Fibroblast of peridontal ligament (primary cell): ENCODE measurements at regions not wholly inside any gene's neighbourhood (a gene's known extent, or its start where the extent isn't known, plus 50 kb on each side); places are given as distances from the start of the nearest gene placed in this dataset.
"Not testable (repeated sequence)": the region's sequence is repeated elsewhere in the genome, so short reads cannot be mapped to it uniquely, and the experiment has no call there.

Experiments used
- DNase-seq: peaks from one replicate; pipeline ENCODE4 v3.0.0-alpha.2; 2010; ENCODE audit errors: extremely low read depth

DNA sequence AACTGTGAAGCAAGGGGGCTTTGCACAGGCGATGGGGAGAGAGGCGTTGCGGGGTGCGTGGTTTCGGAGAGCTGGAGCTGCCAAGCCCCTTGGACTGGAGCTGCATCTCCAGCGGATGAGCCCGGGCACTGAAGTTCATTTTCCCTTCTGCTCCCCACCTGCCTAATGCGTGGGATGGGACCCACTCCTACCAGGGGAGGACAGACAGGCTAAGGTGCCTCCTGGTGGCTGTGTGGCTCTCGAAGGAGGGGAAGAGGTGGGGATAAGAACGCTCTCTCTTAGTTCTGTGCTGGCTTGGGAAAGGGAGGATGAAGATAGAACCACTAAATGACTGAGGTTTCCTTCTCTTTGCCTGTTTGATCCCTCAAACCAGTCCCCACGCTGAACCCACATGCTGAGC is 177.6 kb upstream of the PITRM1 start:
- DNase-seq: no peak

- no peak for DNase-seq
Measured at GRCh38 chr10:3348564-3348963, 176.0 kb upstream of the PITRM1 start.

- no peak for DNase-seq
Measured at GRCh38 chr10:3347413-3348182, 175.0 kb upstream of the PITRM1 start.

GRCh38 chr10:3346851-3347250 is 174.3 kb upstream of the PITRM1 start:
- no peak for DNase-seq

DNA sequence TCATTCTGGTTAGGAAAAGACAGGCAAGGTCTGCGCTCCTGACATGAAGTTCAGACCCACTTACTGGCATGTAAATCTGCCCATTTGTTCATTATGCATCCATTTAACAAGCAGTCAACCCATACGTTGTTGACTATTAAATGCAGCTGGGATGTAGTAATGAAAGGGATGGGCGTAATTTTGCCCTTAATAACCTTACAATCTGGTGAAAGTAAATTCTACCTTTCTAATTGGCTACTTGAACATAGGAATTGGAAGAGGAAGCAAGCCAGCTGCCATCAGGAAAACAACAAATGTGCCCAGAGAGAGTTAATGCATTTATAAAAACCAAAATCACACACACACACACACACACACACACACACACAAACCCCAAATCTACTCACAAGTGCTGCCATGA is 170.2 kb upstream of the PITRM1 start:
- no peak for DNase-seq

DNA sequence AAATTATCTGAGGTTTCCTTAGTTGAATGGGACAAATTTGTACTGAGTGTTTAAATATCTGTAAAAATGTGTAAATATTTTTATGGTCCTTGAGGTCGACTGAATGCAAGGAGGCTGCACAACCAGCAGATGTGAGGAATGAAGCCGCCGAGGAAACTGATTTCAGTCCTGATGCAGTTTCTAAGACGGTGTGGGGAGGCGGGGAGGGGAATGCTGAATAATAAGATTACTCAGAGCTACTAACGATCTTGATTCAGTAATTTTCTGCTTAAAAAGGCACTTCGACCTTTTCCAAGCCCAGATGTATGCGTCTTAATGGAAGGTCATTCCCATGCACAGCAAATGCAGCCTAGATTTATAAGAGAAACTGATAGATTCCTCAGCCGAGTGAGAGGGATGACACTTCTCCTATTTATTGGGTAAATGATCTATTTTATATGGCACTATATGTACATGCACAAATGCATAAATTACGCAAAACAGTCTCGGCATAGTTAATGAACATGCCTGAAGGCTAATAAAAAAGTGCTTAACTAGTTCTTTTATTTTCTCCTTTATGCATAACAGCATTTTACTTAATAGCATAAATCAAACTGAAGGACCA is 167.6 kb upstream of the PITRM1 start:
- DNase-seq: no peak

DNA sequence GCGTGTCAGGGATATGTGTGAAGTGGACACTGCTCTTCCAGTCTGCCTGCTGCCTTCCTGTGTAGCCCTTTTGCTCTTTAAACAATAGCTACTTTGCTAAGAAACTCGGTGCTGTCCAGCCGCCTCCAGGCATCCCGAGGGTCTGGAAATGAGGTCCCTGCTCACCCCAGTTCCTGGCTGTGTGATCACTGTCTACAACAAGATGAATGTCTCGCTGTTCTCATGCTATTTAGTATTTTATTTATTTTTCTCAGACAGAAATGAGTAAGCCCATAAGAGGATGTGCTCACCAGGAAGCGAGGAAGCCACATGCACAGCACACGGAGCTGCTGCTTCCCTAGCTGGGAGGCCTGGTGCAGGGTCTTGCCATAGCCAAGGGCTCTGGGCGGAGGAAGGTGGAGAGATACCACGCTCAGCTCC is 167.0 kb upstream of the PITRM1 start:
- peak; percentile 13 for DNase-seq

DNA sequence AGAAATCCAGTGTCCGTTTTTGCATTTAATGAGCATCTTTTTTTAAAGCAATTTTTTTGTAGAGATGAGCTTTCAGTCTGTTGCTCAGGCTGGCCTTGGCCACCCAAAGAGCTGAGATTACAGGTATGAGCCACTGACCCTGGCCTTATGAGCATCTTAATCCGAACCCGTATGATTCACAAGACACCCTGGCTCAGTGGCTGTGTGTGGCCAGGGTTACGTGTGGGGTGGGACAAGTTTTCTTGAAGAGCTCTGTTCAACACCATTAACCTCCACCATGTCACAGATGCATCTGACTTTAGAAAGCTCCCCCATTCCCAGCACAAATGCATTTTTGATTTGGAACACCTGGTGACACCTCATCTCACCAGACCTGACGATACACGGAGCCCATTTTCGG is 166.5 kb upstream of the PITRM1 start:
- no peak for DNase-seq

DNA sequence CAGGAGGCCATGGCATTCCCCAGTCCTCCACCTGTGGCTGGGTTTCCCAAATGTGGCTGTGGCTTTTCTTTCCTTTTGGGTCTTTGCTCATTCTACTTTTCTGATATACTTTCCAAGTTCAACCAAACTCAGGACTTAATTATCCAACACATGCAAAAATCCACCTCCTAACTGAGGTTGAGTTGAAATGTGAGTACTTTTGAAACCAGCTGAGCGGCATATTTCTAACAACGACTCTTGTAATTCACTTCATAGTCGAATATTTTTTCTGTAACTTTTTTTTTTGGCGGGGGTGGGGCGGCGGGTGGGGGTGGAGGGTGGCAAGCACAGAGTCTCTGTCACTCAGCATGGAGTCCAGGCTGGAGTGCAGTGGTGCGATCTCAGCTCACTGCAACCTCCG is 165.2 kb upstream of the PITRM1 start:
- no peak for DNase-seq

- no peak for DNase-seq
Measured at GRCh38 chr10:3336673-3337293, 164.2 kb upstream of the PITRM1 start.

DNA sequence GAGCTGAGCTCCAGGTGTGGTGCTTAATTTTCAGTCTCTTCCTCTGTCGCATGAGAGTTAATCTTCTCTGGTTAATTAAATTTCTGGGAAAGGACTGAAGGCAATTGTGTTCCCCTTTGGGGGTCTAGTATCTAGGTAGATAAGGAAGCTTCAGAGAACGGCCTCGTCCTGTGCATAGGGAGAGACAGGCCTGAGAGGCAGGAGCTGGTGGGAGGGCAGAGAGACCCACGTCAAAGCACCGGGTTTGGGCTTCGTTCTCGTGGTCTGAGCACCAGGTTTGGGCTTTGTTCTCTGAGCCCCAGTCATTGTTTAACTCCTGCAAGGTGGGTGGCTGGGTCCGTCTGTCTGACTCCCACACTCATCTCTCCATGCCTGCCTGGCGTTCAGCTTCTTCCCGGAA is 160.8 kb upstream of the PITRM1 start:
- DNase-seq: no peak

GRCh38 chr10:3331690-3332230 is 159.2 kb upstream of the PITRM1 start:
- no peak for DNase-seq

DNA sequence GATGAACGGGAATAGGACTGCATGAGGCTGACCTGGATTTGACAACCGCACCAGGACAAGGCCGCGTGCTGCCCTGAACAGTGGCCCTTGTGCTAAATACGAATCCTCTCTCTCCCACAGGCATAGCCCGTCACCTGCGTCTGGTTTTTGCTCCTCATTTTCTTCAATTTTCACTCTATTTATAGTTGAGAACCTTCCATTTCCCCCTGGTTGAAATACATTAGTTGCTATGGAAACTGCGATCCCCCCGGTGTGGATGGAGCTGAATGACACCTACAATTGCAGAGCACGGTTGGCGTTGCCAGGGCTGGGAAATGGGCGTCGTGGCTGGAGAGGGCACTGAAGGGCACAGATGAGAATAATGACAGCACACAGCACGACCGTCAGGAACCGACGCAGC is 158.6 kb upstream of the PITRM1 start:
- no peak for DNase-seq

GRCh38 chr10:3330663-3331062 is 158.1 kb upstream of the PITRM1 start:
- DNase-seq: peak; percentile 79

GRCh38 chr10:3325954-3326750 is 153.6 kb upstream of the PITRM1 start:
- no peak for DNase-seq

DNA sequence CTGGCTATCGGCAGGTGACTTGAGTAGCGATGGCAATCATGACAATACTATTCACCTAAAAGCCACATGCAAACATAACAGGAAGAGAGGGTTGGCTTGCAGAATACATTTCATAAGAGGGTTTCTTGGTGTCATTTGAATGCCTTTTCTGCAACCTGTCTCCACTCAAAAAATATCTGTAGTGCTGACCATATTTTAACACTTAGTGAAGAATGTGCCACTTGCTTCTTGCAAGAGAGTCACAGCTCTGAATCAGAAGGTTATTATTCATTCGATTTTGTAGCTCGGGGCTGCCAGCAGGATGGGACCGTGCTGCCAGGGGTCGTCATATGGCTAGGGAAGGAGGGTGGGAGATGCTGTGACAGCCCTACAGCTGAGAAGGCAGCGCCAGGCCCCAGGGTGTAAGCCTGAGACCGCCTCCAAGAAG is 152.0 kb upstream of the PITRM1 start:
- DNase-seq: no peak

- DNase-seq: peak; percentile 48
Measured at GRCh38 chr10:3323865-3324498, 151.4 kb upstream of the PITRM1 start.

DNA sequence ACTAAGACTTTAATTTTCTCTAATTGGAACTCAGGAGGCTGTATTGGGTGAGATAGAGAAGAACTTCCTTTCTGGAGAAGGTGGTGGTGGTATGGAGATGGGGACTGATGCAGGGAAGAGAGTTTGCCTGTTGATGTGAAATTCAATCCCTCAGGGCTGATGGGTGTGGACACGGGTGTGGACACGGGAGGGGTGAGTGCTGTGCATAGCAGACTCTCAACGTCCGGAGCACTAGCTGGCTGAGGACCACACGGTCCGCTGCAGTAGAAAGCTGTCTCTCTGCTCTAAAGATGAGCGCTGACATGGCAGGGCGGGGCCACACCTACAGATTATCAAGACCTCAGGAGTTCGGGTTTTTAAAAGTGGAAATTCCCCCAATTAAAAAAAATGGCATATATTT is 148.5 kb upstream of the PITRM1 start:
- DNase-seq: no peak

- DNase-seq: no peak
Measured at GRCh38 chr10:3319811-3320226, 147.2 kb upstream of the PITRM1 start.

- not testable (repeated sequence) for DNase-seq
Measured at GRCh38 chr10:3318480-3318807, 145.9 kb upstream of the PITRM1 start.
